ENCODE measurements at regions not wholly inside any gene's neighbourhood (a gene's known extent, or its start where the extent isn't known, plus 50 kb on each side); places are given as distances from the start of the nearest gene placed in this dataset.
"Not testable (repeated sequence)": the region's sequence is repeated elsewhere in the genome, so short reads cannot be mapped to it uniquely, and the experiment has no call there.

- no peak for DNase-seq (ENCODE audit: low read depth)
- no peak for TF ChIP-seq CTCF (IDR thresholded peaks at IDR 0.05; ENCODE audit: insufficient read depth, low read depth, low read length)
- no peak overlapping the region for H3K4me3 ChIP-seq (ENCODE audit: low read depth, low read length)
Observed at GRCh38 chr7:8831376-8831775, 398.0 kb downstream of the NXPH1 start.

- H3K4me3 ChIP-seq (ENCODE audit: low read depth, low read length), result no peak overlapping the region
- no peak for DNase-seq (ENCODE audit: low read depth)
- TF ChIP-seq CTCF (IDR thresholded peaks at IDR 0.05; ENCODE audit: insufficient read depth, low read depth, low read length), result no peak
Observed at GRCh38 chr7:8833355-8833754, 399.9 kb downstream of the NXPH1 start.

GRCh38 chr7:8841171-8841570 lies 407.8 kb downstream of the NXPH1 start:
- TF ChIP-seq CTCF (IDR thresholded peaks at IDR 0.05; ENCODE audit: insufficient read depth, low read depth, low read length), result no peak
- no peak for DNase-seq (ENCODE audit: low read depth)

GRCh38 chr7:8871716-8872115 lies 438.3 kb downstream of the NXPH1 start:
- no peak for DNase-seq (ENCODE audit: low read depth)
- no peak for TF ChIP-seq CTCF (IDR thresholded peaks at IDR 0.05; ENCODE audit: insufficient read depth, low read depth, low read length)
- H3K4me3 ChIP-seq (ENCODE audit: low read depth, low read length), result no peak overlapping the region

More at GRCh38 chr7:8841171-8841570, 407.8 kb downstream of the NXPH1 start:
- H3K4me3 ChIP-seq (ENCODE audit: low read depth, low read length), result no peak overlapping the region

- DNase-seq (ENCODE audit: low read depth), result no peak
- TF ChIP-seq CTCF (IDR thresholded peaks at IDR 0.05; ENCODE audit: insufficient read depth, low read depth, low read length), result no peak
- H3K4me3 ChIP-seq (ENCODE audit: low read depth, low read length), result no peak overlapping the region
Observed at GRCh38 chr7:8881916-8882315, 448.5 kb downstream of the NXPH1 start.

- DNase-seq (ENCODE audit: low read depth), result no peak
- H3K4me3 ChIP-seq (ENCODE audit: low read depth, low read length), result no peak overlapping the region
- no peak for TF ChIP-seq CTCF (IDR thresholded peaks at IDR 0.05; ENCODE audit: insufficient read depth, low read depth, low read length)
Observed at GRCh38 chr7:8885480-8886000, 452.1 kb downstream of the NXPH1 start.

- not testable (repeated sequence) for H3K4me3 ChIP-seq (ENCODE audit: low read depth, low read length); DNase-seq (ENCODE audit: low read depth)
Observed at GRCh38 chr7:8890346-8890745, 456.9 kb downstream of the NXPH1 start.
